ENCODE measurements at regions not wholly inside any gene's neighbourhood (a gene's known extent, or its start where the extent isn't known, plus 50 kb on each side); places are given as distances from the start of the nearest gene placed in this dataset.

GRCh38 chr6:53437557-53438202 is 88.9 kb upstream of the ELOVL5 start:
- no peak for TF ChIP-seq EZH2phosphoT487 (IDR thresholded peaks at IDR 0.05; ENCODE audit: borderline replicate concordance)
- no peak for TF ChIP-seq ZFX (IDR thresholded peaks at IDR 0.05)
- no peak for TF ChIP-seq POLR2AphosphoS5 (IDR thresholded peaks at IDR 0.05; ENCODE audit: low read depth, low read length)
- TF ChIP-seq SRF (IDR thresholded peaks at IDR 0.05; ENCODE audit: low read depth) = no peak

Data from HCT116 (cell line).